K562 (cell line): ENCODE measurements at regions not wholly inside any gene's neighbourhood (a gene's known extent, or its start where the extent isn't known, plus 50 kb on each side); places are given as distances from the start of the nearest gene placed in this dataset.
A peak's percentile ranks its signal among the peaks of the same experiment; 100 is the strongest.
"Not testable (repeated sequence)": the region's sequence is repeated elsewhere in the genome, so short reads cannot be mapped to it uniquely, and the experiment has no call there.

Experiments
- ATAC-seq: fragments of 200-7000 bp; cut with Tn5 transposase; 3 replicates; pipeline ENCODE4 v1.9.1; 2020; ENCODE audit warnings: moderate library complexity
- BruUV-seq: library from RNA; stranded (reverse); fragments of 400-500 nt; replicated peaks from 2 replicates; lab custom pipeline; 2021; lab: Mats Ljungman, UMichigan
- CTCF ChIA-PET: fragments of 300-600 bp; formaldehyde crosslinking; extraction: SDS; loops from one replicate; lab custom pipeline; 2021; ENCODE audit warnings: low intra/inter-chr PET ratio; lab: Yijun Ruan, JAX
- POLR2A ChIA-PET: fragments of 300-600, 350-650 bp; sonication (Branson Sonifier 250); formaldehyde crosslinking; extraction: SDS; loops from one replicate; lab custom pipeline; 2021; ENCODE audit warnings: antibody characterized with exemption, inconsistent platforms; lab: Yijun Ruan, JAX
- DNase-seq, 4 experiments: peaks; one replicate each; pipeline versions ENCODE4 v3.0.0 to v3.0.0-alpha.2; 2011 to 2018; ENCODE audit warnings: low spot score in 3 of 4, mixed read lengths in 3 of 4; ENCODE audit errors: extremely low read depth in 1 of 4
- FAIRE-seq: peaks from 2 replicates; lab custom pipeline; 2011; peaks lifted over from hg19 to GRCh38; lab: Jason Lieb, UNC
- H2AFZ ChIP-seq: 2 replicates; pipeline ENCODE4 v1.6.0; 2011; ENCODE audit warnings: low read depth, low read length, control low read depth, inconsistent platforms
- H3K27ac ChIP-seq: fragments of 200-600 bp; 3 replicates; pipeline ENCODE4 v1.8.0; 2011; ENCODE audit warnings: low read depth, mild to moderate bottlenecking, control low read depth, inconsistent platforms, low read length, moderate library complexity, mixed read lengths; ENCODE audit errors: extremely low read depth
- H3K27me3 ChIP-seq, 2 experiments: fragments of 300-600 bp in 1 of 2; 2 replicates in 1 of 2; 3 replicates in 1 of 2; pipeline versions ENCODE4 v1.6.0 to v1.8.0; 2011; ENCODE audit warnings: inconsistent platforms in 2 of 2, low read length in 2 of 2, mild to moderate bottlenecking in 1 of 2, mixed read lengths in 1 of 2, moderate library complexity in 1 of 2; ENCODE audit not compliant: control insufficient read depth in 2 of 2, insufficient read depth in 2 of 2
- H3K36me3 ChIP-seq: fragments of 300-600 bp; 3 replicates; pipeline ENCODE4 v1.8.0; 2011; ENCODE audit warnings: mild to moderate bottlenecking, low read length, inconsistent platforms; ENCODE audit not compliant: control insufficient read depth, insufficient read depth
- H3K4me1 ChIP-seq, 2 experiments: fragments of 200-600 bp in 1 of 2; replicated peaks in 1 of 2; 2 replicates in 1 of 2; 3 replicates in 1 of 2; pipeline versions ENCODE4 v1.5.1 to v1.8.0; 2011; ENCODE audit warnings: inconsistent platforms in 2 of 2, low read length in 2 of 2, mild to moderate bottlenecking in 1 of 2, mixed read lengths in 1 of 2, moderate library complexity in 1 of 2; ENCODE audit not compliant: control insufficient read depth in 2 of 2, insufficient read depth in 2 of 2
- H3K4me2 ChIP-seq: 2 replicates; pipeline ENCODE4 v1.6.1; 2011; ENCODE audit warnings: low read length, control low read depth, inconsistent platforms, mixed read lengths; ENCODE audit not compliant: insufficient read depth
- H3K4me3 ChIP-seq: fragments of 200-600 bp; sonication (generic), shearing (Covaris generic); 2 replicates; pipeline ENCODE4 v1.5.1; 2016; ENCODE audit warnings: control low read depth, inconsistent platforms
- H3K79me2 ChIP-seq: fragments of 200-600 bp; 3 replicates; pipeline ENCODE4 v1.8.0; 2011; ENCODE audit warnings: low read length, inconsistent platforms; ENCODE audit not compliant: control insufficient read depth, insufficient read depth
- H3K9ac ChIP-seq, 2 experiments: 2 replicates each; pipeline versions ENCODE4 v1.6.0 to v1.6.1; 2011; ENCODE audit warnings: low read depth in 2 of 2, low read length in 2 of 2, control low read depth in 1 of 2, inconsistent platforms in 1 of 2, mild to moderate bottlenecking in 1 of 2, mixed read lengths in 1 of 2; ENCODE audit not compliant: insufficient read depth in 1 of 2
- H3K9me1 ChIP-seq: one replicate; pipeline ENCODE4 v1.6.0; 2011; ENCODE audit warnings: inconsistent platforms, mild to moderate bottlenecking, low read length, moderate library complexity; ENCODE audit not compliant: control insufficient read depth, insufficient read depth
- H3K9me3 ChIP-seq: replicated peaks from 2 replicates; pipeline ENCODE4 v1.5.1; 2011; ENCODE audit warnings: low read depth, low read length, inconsistent platforms; ENCODE audit not compliant: control insufficient read depth, insufficient read depth
- H4K20me1 ChIP-seq: replicated peaks from 2 replicates; pipeline ENCODE4 v1.6.1; 2011; ENCODE audit warnings: low read length, inconsistent platforms, mixed read lengths; ENCODE audit not compliant: control insufficient read depth, insufficient read depth
- MEIS2 ChIP-seq: fragments of 450-650 bp; IDR thresholded peaks from 2 replicates; pipeline ENCODE4 v1.6.1; 2014; ENCODE audit warnings: mild to moderate bottlenecking; ENCODE audit not compliant: partially characterized antibody
- PBX2 ChIP-seq, 2 experiments: IDR thresholded peaks in 1 of 2; conservative IDR thresholded peaks in 1 of 2; 2 replicates each; pipeline ENCODE4 v1.6.1; 2016; ENCODE audit warnings: low read depth in 2 of 2, mild to moderate bottlenecking in 1 of 2, missing compliant biosample characterization in 1 of 2, missing genetic modification characterization in 1 of 2, moderate library complexity in 1 of 2
- PKNOX1 ChIP-seq: fragments of 450-650 bp; IDR thresholded peaks from 2 replicates; pipeline ENCODE4 v1.6.1; 2016
- RFX1 ChIP-seq: fragments of 450-650 bp; IDR thresholded peaks from 2 replicates; pipeline ENCODE4 v1.6.1; 2016; ENCODE audit warnings: mild to moderate bottlenecking, moderate library complexity
- WGBS: fragments of 100-300 bp; shearing (Covaris generic); methylation state at CpG from one replicate; pipeline ENCODE4 v1.1.6; 2016; ENCODE audit warnings: low coverage, mixed read lengths; ENCODE audit not compliant: insufficient coverage; ENCODE audit errors: missing lambda C conversion rate; 5-methylcytosine and 5-hydroxymethylcytosine counted together
- in situ Hi-C: fragments of 300-500 bp; cut with MboI; formaldehyde crosslinking; loops from 4 replicates; pipeline ENCODE4 v1.15.0; 2018; ENCODE audit warnings: inconsistent platforms, mixed read lengths
- intact Hi-C: fragments of 100-400 bp; cut with micrococcal nuclease; formaldehyde crosslinking; loops from 2 replicates; pipeline ENCODE4 v1.14.2; 2022

GRCh38 chr2:111269761-111270323, 149.1 kb downstream of the BCL2L11 start:
- BruUV-seq; H3K9me3 ChIP-seq; H3K4me3 ChIP-seq; H3K27me3 ChIP-seq; CTCF ChIA-PET; POLR2A ChIA-PET; H2AFZ ChIP-seq; H3K4me1 ChIP-seq; in situ Hi-C loops; H3K36me3 ChIP-seq; H4K20me1 ChIP-seq; H3K9me1 ChIP-seq; TF ChIP-seq PBX2 (CRISPR knock-in tag; IDR thresholded peaks at IDR 0.05; ENCODE audit: low read depth): not testable (repeated sequence)
- WGBS: no CpG with 5 or more reads among the region's 4 CpGs
- TF ChIP-seq PKNOX1: peak; percentile 57; the same call in 1 of the 2 replicates
- peak; percentile 59 for TF ChIP-seq MEIS2
- peak; percentile 46; the same call in 1 of the 2 replicates for TF ChIP-seq RFX1
- peak; percentile 37 for TF ChIP-seq PBX2 (tag; conservative IDR thresholded peaks at IDR 0.05; ENCODE audit: low read depth)
- TF ChIP-seq, all 486 proteins: peak for 4; not testable (repeated sequence) for 482
- H3K79me2 ChIP-seq, H3K4me2 ChIP-seq, H3K27ac ChIP-seq, DNase-seq, H3K9ac ChIP-seq, intact Hi-C loops: not testable (repeated sequence)
- ATAC-seq (peak; percentile 57; the same call in 2 of the 3 replicates), FAIRE-seq (peak; percentile 32)

GRCh38 chr2:111270569-111270968, 149.9 kb downstream of the BCL2L11 start:
- POLR2A ChIA-PET, DNase-seq, H4K20me1 ChIP-seq, ATAC-seq, H3K4me1 ChIP-seq, H3K79me2 ChIP-seq, intact Hi-C loops, H3K4me2 ChIP-seq, H3K36me3 ChIP-seq, H3K9me1 ChIP-seq, H3K4me3 ChIP-seq, H3K27ac ChIP-seq, FAIRE-seq, in situ Hi-C loops, H3K27me3 ChIP-seq, CTCF ChIA-PET, H3K9ac ChIP-seq, H2AFZ ChIP-seq, H3K9me3 ChIP-seq, BruUV-seq: not testable (repeated sequence)
- WGBS: 20% methylated on average over 1 of the region's 3 CpGs
